ENCODE measurements at regions not wholly inside any gene's neighbourhood (a gene's known extent, or its start where the extent isn't known, plus 50 kb on each side); places are given as distances from the start of the nearest gene placed in this dataset.
A peak's percentile ranks its signal among the peaks of the same experiment; 100 is the strongest.

DNA sequence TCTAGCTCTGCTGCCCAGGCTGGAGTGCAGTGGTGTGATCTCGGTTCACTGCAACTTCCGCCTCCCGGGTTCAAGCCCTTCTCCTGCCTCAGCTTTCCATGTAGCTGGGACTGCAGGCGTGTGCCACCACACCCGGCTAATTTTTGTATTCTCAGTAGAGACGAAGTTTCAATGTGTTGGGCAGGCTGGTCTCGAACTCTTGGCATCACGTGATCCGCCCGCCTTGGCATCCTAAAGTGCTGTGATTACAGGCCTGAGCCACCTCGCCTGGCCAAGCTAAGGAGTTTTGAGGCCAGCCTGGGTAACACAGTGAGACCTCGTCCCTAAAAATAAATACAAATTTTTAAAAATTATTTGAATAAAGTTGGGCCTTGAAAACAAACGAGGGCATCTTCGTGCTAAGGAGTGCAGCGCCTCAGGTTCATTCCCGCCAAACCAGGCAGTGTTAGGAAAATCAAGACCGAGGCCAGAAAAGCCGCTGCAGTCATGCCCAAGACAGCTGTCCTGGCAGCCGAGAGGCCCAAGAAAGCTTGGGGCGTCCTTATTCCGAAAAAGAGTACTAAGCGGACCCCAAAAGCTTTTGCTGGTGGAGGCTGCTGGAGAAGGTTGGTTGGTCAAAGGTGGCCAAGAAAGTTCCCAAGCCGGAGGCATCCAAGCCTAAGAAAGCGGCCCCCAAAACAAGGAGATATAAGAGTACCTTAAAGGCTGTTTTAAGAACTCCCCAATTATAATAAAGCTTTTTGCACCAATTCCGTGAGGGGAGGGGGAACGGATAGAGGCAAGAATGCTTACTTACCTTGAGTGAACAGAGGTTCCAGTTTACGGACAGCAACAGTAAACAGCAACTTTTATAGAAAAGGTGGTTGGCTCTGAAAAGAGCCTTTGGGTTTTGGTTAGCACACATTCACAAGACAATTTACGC, 109.0 kb downstream of the HFE start:
- Histone ChIP-seq H3K4me1 (ENCODE audit: insufficient read depth, low read length) (peaks cover 26% of the 10 kb centered on the region), H3K4me3 (ENCODE audit: low read length) (peak overlapping the region; percentile 75), H3K36me3 (ENCODE audit: insufficient read depth, low read length) (no peaks in the 10 kb centered on the region), H3K9me3 (ENCODE audit: control insufficient read depth in 1 of 2, insufficient read depth in 1 of 2, low read length in 2 of 2) (no peaks in the 10 kb centered on the region), H3K27me3 (ENCODE audit: control insufficient read depth in 1 of 2, insufficient read depth in 2 of 2, low read length in 2 of 2) (no peaks in the 10 kb centered on the region), H3K27ac (ENCODE audit: low read depth in 1 of 2, low read length in 2 of 2) (peak overlapping the region; percentile 81 to 87)
- H3K4me1 Mint-ChIP-seq (ENCODE audit: low read depth): peaks cover 58% of the 10 kb centered on the region
- H3K4me3 Mint-ChIP-seq: peak overlapping the region; percentile 94
- TF ChIP-seq, protein P1, sequence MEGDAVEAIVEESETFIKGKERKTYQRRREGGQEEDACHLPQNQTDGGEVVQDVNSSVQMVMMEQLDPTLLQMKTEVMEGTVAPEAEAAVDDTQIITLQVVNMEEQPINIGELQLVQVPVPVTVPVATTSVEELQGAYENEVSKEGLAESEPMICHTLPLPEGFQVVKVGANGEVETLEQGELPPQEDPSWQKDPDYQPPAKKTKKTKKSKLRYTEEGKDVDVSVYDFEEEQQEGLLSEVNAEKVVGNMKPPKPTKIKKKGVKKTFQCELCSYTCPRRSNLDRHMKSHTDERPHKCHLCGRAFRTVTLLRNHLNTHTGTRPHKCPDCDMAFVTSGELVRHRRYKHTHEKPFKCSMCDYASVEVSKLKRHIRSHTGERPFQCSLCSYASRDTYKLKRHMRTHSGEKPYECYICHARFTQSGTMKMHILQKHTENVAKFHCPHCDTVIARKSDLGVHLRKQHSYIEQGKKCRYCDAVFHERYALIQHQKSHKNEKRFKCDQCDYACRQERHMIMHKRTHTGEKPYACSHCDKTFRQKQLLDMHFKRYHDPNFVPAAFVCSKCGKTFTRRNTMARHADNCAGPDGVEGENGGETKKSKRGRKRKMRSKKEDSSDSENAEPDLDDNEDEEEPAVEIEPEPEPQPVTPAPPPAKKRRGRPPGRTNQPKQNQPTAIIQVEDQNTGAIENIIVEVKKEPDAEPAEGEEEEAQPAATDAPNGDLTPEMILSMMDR (IDR thresholded peaks at IDR 0.05): no peak
- no peaks in the 10 kb centered on the region for H3K9me3 Mint-ChIP-seq
- peaks cover 40% of the 10 kb centered on the region for H3K36me3 Mint-ChIP-seq (ENCODE audit: low read depth)
- DNase-seq (peak in 6 of 14 experiments; percentile 15 to 61 (median 44)), ATAC-seq (ENCODE audit: poor library complexity) (peak; percentile 1)
- H3K27ac Mint-ChIP-seq: peak overlapping the region; percentile 97
- CTCF ChIA-PET: interaction anchor here (1.0 to 6.4 kb wide), 14 partner anchors 8 to 99 kb away, joined by 3 to 56 read pairs (median 6); a partner anchor contains a TSS
- H3K27me3 Mint-ChIP-seq: no peaks in the 10 kb centered on the region
- POLR2A ChIA-PET: interaction anchor here (0.6 to 21.3 kb wide), 48 partner anchors 10 to 1698 kb away, joined by 3 to 1838 read pairs (median 66); partner anchors contain the start of genes HFE and HMGN4
- intact Hi-C loops (cut with DNase I, micrococcal nuclease): loop anchor here in 1 of 2 experiments (1.0 to 5.0 kb wide), 4 partner anchors 8 to 169 kb away; a partner anchor contains a TSS

DNA sequence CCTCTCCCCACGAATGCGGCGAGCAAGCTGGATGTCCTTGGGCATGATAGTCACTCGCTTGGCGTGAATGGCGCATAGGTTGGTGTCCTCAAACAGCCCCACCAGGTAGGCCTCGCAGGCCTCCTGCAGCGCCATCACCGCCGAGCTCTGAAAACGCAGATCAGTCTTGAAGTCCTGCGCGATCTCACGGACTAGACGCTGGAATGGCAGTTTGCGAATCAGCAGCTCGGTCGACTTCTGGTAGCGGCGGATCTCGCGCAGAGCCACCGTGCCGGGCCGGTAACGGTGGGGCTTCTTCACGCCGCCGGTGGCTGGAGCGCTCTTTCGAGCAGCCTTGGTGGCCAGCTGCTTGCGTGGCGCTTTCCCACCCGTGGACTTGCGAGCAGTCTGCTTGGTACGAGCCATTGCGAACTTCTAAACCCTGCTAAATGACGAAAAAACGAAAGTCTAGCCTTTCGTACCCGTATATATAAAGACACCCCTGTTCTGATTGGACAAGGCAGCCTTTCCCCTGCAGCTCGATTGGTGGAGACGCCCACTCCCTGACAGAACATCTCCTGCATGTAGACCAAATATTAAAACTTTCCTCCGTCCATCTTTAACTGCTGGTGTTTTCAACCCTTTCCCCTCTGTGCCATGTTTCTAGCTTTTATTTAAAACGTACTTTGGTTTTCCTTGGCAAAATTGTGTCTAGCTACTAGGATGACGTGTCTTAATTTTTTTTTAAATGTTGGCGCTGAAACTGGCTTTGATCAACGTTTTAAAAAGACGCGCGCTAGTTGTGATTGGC, 109.8 kb downstream of the HFE start:
- Mint-ChIP-seq H3K36me3 (ENCODE audit: low read depth) (peaks cover 40% of the 10 kb centered on the region), H3K27ac (peak overlapping the region; percentile 97), H3K27me3 (no peaks in the 10 kb centered on the region), H3K4me1 (ENCODE audit: low read depth) (peaks cover 57% of the 10 kb centered on the region), H3K9me3 (no peaks in the 10 kb centered on the region), H3K4me3 (peak overlapping the region; percentile 94)
- no peaks in the 10 kb centered on the region for H3K27me3 ChIP-seq (ENCODE audit: control insufficient read depth in 1 of 2, insufficient read depth in 2 of 2, low read length in 2 of 2)
- peak overlapping the region; percentile 75 for H3K4me3 ChIP-seq (ENCODE audit: low read length)
- ChIA-PET CTCF (interaction anchor here (0.7 to 6.4 kb wide), 19 partner anchors 9 to 1611 kb away, joined by 3 to 56 read pairs (median 6); a partner anchor contains a TSS), POLR2A (interaction anchor here (0.6 to 21.3 kb wide), 54 partner anchors 9 to 1697 kb away, joined by 3 to 1838 read pairs (median 34); partner anchors contain the start of genes HFE, HMGN4 and ZNF184)
- intact Hi-C loops (cut with DNase I, micrococcal nuclease): loop anchor here (1.0 to 5.0 kb wide), 6 partner anchors 8 to 935 kb away; a partner anchor contains a TSS
- DNase-seq (peak; percentile 60 to 97 (median 70)), ATAC-seq (ENCODE audit: poor library complexity) (peak; percentile 55)
- TF ChIP-seq, protein P1 (IDR thresholded peaks at IDR 0.05): no peak
- no peaks in the 10 kb centered on the region for H3K9me3 ChIP-seq (ENCODE audit: control insufficient read depth in 1 of 2, insufficient read depth in 1 of 2, low read length in 2 of 2)
- H3K27ac ChIP-seq (ENCODE audit: low read depth in 1 of 2, low read length in 2 of 2): peak overlapping the region; percentile 81 to 87
- no peaks in the 10 kb centered on the region for H3K36me3 ChIP-seq (ENCODE audit: insufficient read depth, low read length)
- H3K4me1 ChIP-seq (ENCODE audit: insufficient read depth, low read length): peaks cover 26% of the 10 kb centered on the region

DNA sequence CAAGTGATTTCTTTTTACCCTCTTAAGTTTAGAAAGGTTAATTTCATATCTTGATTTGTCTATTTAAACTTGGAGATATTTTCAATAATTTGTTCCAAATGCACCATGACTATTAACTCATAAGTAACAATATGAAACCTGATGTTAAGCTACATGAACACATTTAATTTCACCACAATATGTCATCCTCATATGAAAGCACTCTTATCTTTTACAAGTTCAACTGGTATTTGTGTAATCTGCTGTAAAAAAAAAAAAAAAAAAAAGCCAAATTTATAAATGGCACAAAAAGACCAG, 110.4 kb downstream of the HFE start:
- H3K27me3 ChIP-seq (ENCODE audit: control insufficient read depth in 1 of 2, insufficient read depth in 2 of 2, low read length in 2 of 2): no peaks in the 10 kb centered on the region
- Mint-ChIP-seq H3K27me3 (no peaks in the 10 kb centered on the region), H3K36me3 (ENCODE audit: low read depth) (peaks cover 40% of the 10 kb centered on the region), H3K27ac (peak overlapping the region; percentile 97), H3K4me1 (ENCODE audit: low read depth) (peaks cover 53% of the 10 kb centered on the region), H3K9me3 (no peaks in the 10 kb centered on the region), H3K4me3 (peak overlapping the region; percentile 94)
- DNase-seq (peak in 1 of 14 experiments; percentile 52), ATAC-seq (ENCODE audit: poor library complexity) (peak; percentile 0)
- no peaks in the 10 kb centered on the region for H3K36me3 ChIP-seq (ENCODE audit: insufficient read depth, low read length)
- ChIA-PET POLR2A (interaction anchor here (0.6 to 21.3 kb wide), 51 partner anchors 9 to 1696 kb away, joined by 3 to 1838 read pairs (median 48); partner anchors contain the start of genes HFE, HMGN4 and ZNF184), CTCF (interaction anchor here (0.7 to 6.4 kb wide), 20 partner anchors 9 to 1611 kb away, joined by 3 to 56 read pairs (median 6); a partner anchor contains a TSS)
- TF ChIP-seq, protein P1 (IDR thresholded peaks at IDR 0.05): no peak
- peak overlapping the region; percentile 75 for H3K4me3 ChIP-seq (ENCODE audit: low read length)
- no peaks in the 10 kb centered on the region for H3K9me3 ChIP-seq (ENCODE audit: control insufficient read depth in 1 of 2, insufficient read depth in 1 of 2, low read length in 2 of 2)
- peak overlapping the region in 1 of 2 donors; percentile 87 for H3K27ac ChIP-seq (ENCODE audit: low read depth in 1 of 2, low read length in 2 of 2)
- intact Hi-C loops (cut with DNase I, micrococcal nuclease): loop anchor here (1.0 to 5.0 kb wide), 6 partner anchors 8 to 935 kb away; a partner anchor contains a TSS
- peaks cover 26% of the 10 kb centered on the region for H3K4me1 ChIP-seq (ENCODE audit: insufficient read depth, low read length)

All from CD4-positive, alpha-beta T cell (primary cell).